GM18907 (cell line): ENCODE measurements at regions not wholly inside any gene's neighbourhood (a gene's known extent, or its start where the extent isn't known, plus 50 kb on each side); places are given as distances from the start of the nearest gene placed in this dataset.
"Not testable (repeated sequence)": the region's sequence is repeated elsewhere in the genome, so short reads cannot be mapped to it uniquely, and the experiment has no call there.

Experiments
- ATAC-seq: cut with Tn5 transposase; IDR thresholded peaks from one replicate; pipeline ENCODE4 v1.9.1; 2021; ENCODE audit warnings: mild to moderate bottlenecking, moderate library complexity; ENCODE audit not compliant: unreplicated experiment

DNA sequence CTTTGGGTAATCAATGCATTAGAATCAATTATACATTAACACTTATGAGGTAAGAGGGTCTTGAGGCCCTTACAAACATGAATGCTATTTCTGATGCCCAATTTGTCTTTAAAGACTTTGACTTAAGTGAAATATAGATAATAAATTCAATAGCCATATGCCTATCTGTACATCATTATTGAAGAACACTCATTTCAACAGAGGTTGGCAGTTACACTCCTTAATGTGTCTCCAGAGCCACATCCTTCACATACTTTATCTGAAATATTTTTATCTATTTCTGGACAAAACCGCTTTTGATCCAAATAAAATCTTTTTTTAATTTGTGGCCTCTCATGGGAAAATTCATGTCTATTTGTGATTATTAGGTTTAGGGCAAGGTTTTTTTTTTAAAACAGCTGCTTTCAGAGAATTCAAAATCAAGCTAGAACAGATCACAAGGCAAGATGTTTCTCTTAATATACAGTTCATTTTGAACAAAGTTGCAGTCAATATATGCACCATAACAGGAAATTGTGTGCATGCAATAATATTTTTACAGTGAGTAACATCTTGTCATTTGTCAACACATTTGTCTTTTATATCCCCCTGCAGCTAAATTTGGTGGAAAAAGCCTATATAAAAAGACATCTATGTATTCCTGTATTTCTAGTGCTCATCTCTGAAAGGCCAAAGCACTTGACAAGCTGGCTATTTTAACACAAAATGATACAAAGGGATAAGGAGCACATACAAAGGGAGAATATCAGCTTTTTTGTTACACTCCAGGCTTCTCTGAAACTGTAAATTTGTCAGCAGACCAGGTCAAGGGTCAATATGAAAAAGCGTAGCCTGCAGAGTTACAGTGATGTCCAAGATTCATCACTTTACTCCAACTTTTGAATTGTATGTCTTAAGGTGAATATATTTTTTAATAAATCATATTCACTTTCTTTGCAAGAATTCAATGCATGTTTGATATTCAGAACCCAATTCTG is 146.2 kb upstream of the DPH6 start:
- no peak for ATAC-seq

DNA sequence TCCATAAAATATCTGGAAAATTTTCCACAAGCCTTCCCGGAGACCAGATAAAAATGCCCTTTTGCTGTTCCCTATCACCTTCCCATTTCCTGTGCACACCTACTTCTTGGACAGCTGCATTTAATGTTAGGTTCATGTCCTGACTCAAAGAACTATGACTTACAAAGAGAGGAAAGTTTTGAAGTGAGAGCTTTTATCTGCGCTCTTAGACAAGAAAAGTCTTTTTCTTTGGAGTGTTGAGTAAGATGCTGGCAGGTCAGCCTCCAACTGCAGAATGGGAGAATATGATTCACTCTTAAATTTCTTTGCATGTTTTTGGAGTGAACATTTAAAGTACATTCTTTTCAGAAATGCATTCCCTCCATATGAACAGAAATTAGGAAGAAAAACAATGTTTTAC is 147.3 kb upstream of the DPH6 start:
- ATAC-seq = no peak

DNA sequence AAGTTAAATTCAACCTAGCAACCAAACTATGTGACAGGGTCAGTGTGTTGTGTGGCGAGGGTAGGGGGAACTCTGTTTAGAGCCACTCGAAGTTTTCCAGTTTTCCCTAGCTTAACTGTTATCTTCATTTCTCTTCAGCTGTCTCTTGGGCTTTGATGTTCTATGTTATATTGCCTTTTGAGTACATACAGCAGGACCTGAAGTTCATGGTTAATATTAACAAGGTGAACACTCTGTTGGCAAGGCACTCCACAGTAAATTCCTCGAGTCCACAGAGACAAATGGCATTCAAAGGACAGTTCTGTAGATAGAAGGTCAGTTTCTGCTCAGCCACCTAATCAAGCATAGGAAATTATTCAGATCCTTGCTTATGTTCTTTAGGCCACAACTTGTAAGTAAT is 147.9 kb upstream of the DPH6 start:
- no peak for ATAC-seq

DNA sequence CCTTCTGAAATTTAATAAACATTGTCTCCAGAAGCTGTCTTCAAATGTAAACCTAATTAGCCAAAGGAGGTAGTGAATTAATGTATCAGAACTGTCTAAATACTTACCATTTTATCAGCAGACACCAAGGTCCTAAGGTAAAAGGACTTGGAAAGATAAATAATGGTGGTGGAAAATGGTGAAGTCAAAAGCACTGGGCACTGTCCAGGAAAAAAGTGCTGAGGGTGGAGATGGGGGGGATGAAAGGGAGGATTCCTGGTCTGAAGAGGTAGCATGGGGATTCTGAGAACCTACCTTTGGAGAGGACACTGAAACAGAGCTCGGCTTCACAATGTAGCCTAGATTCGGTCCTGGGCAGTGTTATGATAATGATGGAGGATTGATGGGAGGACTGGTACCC is 149.0 kb upstream of the DPH6 start:
- ATAC-seq = no peak

DNA sequence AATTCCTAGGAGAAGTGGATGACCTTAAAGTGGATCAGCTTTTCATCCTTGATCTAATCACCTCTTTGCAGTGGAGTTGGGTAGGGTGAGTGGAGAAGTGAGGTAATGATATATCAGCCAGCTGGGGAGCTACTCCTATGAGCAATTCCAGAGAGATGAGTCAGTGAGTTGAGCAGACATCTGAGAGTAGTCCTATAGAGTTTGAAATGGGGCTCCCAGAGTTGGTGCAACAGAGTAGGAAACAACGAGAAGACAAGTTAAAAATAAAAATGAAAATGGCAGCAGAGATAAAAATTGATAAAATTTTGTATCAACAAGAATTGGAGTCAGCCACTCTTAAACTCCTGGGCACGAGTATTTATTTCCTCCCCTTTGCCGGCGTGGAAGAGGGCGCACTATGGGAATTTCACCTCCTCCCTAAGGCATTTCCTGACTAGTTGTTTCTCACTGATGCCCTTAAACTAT is 150.8 kb upstream of the DPH6 start:
- no peak for ATAC-seq

DNA sequence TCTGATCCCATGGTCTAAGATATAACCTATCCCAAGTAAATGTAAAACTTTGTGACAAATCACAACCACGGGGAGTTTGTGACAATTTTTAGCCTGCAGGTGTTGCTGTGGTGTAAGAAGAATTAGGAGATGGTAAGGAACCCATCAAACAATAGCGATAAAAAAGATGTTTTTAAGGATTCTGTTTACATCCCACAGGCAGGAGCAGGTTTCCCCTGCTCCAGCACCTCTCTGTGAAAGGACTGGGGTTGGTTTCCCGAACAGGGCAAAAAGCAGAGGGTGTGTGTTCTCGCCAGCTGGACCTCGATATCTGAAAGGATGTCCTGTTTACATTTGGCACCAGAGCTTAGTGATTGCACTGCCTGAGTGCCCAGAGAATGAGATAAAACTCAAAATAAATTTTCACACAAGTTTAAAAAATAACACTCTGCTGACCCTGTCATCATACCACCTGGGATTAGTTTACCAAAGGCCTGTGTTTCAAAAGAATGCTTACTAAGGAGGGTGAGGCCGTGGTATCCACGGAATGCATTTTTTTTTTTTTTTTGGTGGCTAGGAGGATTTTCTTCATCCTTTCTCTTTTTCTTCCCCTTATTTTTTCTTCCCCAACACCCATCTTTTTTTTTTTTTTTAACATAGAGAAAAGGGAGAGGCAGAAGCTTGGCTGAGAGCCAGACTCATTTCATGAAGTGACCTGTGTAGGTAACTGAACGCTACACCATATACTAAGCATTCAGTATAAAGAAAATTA is 151.8 kb upstream of the DPH6 start:
- no peak for ATAC-seq

DNA sequence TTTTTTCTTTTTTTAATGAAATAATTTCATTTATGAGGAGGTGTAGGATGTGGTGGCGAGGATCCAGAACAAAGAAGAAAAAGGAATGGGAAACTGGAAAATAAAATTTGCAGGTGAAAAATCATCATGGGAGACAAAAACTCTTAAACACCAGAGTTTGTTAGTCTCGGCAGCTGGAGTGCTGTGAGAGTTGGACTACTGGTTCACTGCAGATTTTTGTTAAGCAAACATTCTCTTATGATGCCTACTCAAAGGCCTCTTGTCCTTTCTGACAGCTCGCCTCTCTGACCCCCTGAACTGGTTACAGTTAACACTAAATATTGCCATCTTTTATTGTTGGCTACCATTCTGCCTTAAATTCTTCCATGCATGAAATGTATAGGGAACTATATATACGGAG is 152.4 kb upstream of the DPH6 start:
- ATAC-seq = no peak

DNA sequence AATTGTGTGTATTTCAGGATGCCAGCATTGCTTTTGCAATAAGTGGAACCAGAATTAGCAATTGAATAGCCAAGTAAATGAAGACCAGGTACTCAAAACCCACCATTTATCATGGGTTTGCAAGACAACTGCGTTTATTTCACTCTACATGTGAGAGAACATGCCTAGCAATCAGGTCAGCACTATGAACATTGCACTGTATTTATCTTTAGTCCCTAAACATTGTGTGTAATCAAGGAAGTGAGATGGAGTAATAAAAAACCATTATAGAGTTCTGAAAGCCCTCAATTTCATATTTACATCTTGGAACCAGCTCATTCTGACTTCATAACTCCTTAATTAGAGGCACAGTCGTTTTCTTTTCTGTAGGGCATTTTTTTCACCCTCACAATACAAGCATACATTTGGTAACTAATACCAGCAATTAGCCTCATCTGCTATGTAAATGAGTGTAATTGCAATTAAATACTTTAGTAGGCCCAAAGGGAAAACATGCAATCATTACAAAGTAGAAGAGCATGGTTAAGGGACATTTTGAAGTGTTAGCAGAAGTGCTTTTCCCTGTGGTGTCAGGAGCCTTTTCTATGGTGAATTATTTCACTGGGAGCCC is 153.1 kb upstream of the DPH6 start:
- ATAC-seq = no peak

DNA sequence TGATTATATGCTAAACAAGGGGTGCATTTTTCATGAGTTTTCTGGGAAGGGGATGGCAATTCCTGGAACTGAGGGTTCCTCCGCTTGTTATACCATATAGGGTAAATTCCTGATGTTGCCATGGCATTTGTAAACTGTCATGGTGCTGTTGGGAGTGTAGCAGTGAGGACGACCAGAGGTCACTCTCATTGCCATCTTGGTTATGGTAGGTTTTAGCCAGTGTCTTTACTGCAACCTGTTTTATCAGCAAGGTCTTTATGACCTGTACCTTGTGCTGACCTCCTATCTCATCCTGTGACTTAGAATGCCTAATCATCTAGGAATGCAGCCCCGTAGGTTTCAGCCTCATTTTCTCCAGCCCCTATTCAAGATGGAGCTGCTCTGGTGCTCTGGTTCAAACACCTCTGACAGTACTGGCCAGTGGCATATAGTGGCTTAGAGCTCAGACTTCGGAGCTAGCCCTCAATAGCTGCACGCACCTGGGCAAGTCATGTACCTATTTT is 154.2 kb upstream of the DPH6 start:
- not testable (repeated sequence) for ATAC-seq

DNA sequence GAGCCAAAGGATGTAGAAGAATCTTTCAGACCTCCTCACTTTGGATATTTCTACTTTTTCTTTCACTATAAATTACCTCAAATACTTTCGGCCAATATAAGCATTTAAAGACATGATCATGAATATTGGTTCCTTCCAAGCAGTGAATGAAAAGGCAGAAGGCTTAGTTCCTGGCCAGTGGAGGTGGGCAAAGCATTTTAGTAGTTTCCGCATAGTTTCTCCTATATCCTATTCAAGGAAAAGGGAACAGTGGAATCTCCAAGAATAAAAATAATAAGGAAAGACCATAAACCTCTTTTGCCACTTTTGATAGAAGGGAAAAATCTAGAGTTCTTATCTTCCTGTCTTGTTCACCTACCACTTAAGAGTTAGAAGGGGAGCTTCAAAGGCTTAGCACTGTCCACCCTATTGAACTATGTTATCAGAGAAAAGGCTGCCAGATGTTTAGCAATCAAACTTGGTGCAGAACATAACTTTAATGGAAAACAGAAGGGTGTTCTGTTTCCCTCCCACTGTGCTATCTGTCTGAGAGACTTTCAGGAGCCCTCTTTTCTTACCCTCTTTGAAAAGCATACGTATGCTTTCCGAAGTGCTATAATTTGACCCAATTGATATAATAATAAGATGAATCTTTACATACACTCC is 155.6 kb upstream of the DPH6 start:
- no peak for ATAC-seq

DNA sequence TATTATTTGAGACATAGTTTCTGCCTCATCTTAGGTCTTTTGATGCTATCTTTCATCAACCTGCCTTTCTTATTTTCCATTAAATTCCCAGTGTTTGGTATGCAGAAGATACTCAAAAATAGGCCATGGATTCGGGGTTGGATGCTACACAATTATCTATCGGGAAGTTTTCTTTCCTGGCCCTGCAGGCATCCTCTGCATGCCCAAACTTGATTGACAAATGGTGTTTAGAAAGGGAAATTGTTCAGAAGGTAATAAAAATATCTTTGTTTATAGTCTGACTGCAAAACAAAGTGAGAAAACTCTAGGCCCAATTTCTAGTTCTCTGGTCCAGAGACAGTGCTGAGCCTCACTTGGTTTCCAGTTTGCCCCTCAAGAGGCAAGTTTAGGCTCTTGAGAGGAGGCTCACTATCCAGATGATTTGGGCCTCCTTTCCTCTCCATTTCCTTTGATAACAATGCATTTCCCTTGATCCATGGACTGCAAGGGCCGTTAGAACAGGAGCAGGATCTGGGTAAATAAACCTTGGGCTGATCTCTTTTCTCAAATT is 157.1 kb upstream of the DPH6 start:
- no peak for ATAC-seq

DNA sequence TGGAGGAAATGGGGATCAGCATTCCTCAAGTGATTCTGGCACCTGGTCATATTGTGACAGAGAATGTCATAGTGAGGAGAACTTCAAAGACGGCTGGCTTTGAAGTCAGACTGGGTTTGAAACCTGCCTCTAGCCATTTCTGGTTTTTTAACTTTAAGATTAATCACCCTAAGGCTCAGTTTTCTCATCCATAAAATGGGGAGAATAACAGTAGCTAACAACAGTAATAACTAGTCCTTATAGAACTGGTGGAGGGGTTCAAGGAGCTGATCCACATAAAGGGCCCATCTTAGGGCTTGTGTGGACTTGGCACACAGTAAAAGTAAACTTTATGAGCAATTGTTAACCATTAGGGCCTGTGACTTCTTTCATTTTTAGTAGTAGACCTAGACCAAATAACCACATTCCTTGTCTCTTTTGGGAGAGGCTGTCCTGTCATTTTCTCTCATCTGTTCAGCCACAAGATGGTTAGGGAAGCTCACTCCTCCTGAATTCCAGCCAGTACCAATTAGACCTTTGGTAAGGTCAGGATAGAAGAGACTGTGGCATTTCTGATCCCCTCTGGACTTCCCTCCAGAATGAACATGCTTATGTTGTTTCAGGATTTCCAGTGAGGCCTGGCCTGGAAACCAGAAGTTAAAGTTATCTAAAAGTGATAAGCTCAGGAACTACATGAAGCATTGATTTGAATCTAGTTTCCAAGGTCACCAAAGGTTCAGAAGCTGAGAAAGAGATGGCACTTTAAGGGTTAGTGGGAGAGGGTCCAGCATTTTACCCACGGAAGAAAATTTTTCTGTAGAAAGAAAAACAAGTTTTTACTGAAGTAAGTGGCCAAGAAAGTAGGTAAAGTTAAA is 159.3 kb upstream of the DPH6 start:
- ATAC-seq = no peak

DNA sequence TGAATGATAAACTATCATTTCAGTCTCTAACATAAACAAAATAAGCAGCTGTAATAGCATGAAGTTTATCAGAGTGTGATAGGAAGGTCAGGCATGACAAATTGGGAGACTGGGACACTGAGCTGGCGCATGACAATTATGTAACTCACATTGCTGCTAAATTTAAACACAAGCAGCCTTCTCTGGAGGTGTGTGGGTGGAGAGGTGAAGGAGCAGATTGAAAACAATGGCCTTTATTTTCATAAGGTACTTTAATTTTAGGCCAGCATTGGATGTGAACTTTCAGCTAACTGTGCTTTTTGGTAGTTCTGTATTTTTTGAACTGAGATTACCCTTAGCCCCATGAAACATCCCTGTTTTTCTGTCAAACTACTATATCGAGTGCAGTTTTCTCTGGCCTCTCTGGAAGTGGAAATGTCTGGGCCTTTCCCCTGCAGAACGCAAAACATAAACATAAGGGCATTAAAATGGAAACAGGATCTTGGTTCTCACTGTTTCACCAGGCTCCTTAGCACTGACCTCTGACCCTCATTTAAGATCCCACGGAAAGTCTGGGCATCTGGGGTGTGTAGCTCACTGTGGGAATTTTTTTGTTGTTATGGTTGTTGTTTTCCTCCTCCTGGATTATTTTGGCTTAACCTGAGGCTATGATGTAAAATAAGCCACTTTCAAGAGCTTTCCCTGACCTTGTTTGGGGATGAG is 160.1 kb upstream of the DPH6 start:
- no peak for ATAC-seq

DNA sequence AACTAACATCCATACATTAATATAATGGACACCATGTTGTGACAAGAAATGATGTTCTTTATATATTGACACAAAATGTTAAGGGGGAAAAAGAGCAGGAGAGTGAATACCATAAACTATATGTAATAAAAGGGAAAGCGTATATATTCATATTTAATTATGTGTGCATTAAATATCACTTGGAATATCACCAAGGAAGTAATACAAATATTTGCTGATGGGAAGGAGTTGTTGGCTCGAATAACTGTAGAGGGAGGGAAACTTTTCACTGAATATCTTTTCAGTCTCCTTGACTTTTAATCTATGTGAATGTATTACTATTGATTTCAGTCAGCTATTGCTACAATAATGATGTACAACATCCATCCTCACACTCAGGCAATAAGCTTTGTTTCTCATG is 167.0 kb upstream of the DPH6 start:
- no peak for ATAC-seq

DNA sequence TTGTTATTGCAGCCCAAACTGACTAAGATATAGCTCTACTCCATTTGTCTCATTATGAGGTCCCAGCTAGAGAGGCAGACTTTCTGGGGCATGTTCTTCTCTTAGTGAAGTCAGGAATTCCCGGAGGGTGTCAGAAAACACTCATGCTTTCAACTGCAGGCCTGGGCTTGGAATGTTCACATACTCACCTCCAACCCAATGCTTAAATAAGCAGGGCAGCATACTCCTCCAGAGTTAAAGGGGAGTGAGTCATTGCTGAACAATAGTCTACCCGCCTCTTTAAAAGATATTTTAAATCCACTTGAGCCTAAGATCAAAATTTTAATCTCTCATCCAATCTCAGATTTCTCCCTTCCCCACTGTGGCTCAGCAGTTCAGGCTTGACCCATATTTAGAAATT is 167.8 kb upstream of the DPH6 start:
- no peak for ATAC-seq

DNA sequence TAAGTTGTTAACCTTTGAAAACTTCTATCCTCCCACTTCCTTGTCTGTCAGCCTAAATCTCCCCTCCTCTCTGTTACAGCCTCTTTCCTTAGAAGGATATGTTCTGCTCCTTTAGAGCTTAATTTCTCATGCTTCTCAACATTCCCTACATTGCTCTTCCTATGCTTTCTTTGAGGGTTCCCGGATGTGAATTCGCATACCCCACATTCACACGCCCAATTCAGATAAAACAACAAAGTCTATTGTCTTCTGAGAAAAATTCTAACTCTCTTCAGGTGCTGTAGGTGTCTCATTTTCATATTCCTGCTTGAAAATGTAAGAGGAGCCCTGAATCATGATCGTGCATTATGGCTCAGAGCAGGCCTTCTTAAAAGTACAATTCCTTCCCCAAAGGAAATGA is 171.8 kb upstream of the DPH6 start:
- ATAC-seq = no peak

DNA sequence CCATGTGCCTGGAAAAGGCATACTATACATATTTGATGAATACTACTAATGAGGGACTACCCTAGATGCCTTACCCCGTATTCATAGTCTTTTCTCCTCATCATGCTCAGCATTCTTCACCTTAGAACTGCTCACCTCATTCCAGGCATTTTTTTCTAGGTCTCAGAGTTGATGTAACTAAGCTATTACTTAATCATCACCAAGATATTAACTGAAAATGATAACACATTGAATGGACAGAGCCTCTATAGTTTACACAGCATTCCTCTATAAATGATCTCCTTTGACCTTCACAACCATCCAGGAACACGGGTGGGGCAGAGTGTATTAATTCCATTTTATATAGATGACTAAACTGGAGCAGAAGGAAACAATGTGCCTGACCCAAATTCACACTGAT is 174.1 kb upstream of the DPH6 start:
- ATAC-seq = no peak

DNA sequence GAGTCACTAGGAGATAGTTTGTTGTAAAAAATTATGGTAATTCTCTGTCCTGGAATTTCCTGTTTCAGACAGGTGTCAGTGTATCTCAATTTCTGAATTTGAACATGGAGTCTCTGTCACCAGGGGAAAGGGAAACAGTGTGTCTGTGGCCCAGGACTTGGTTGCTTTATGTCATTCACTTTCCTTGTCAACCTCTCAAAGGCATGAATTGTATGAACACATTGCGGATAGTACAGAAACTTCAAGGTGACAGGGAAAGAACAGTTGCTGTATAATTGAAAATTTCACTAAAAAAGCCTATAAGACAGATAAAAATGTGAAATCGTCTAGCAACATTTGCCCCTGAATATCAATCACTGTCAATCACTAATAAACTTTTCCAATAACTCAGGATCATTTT is 175.0 kb upstream of the DPH6 start:
- ATAC-seq = no peak

DNA sequence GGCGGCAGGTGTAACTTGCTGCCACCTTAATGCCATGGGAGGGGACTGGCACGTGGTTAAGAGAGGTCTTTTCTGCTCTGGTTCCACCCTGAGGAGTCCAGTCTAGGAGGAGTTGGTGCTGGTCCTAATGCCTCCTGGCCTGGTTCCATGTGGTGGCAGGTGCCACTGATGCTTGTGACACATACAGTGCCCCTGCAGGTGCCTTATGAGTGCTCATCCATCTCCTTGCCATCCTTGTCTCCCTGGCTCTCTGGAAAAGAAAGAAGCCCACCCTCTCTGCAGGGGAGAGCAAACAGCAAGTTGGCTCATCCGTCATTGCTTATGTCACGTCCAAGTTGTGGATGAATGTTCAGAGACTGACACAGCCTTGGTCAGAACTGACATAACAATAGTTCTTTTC is 175.8 kb upstream of the DPH6 start:
- no peak for ATAC-seq
